ENCODE measurements at regions not wholly inside any gene's neighbourhood (a gene's known extent, or its start where the extent isn't known, plus 50 kb on each side); places are given as distances from the start of the nearest gene placed in this dataset.

DNA sequence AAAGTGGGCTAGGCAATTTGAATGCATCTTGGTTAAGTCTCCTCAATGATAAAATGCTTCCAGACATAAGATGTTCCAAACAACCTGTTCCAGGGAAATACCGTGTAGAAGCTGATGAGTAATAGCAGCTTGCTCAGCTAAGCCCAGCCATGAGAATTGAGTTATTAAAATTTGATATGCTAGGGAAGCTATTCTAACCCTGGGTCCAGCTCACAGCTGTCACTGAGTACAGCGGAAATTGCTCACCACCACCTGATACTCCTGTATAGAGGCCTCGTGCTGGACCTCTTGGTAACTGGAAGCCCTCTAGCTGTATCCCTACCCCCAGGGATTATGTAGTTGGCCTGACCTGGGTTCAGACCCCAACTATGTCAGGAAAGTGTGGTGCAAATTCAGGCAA is 521.3 kb upstream of the TRPC7 start:
- no peak for TF ChIP-seq CTCF (IDR thresholded peaks at IDR 0.05)
- TF ChIP-seq POLR2AphosphoS5 (IDR thresholded peaks at IDR 0.05) = no peak
- no peak for TF ChIP-seq POLR2A (IDR thresholded peaks at IDR 0.05; ENCODE audit: low read depth)
- TF ChIP-seq EP300 (IDR thresholded peaks at IDR 0.05) = no peak
- H3K27ac ChIP-seq (replicated peaks in 1 of 4) = no peak overlapping the region
- intact Hi-C loops (cut with DNase I) = no loop called here
- H3K4me1 ChIP-seq = no peaks in the 10 kb centered on the region
- H3K36me3 ChIP-seq = no peaks in the 10 kb centered on the region
- 50% methylated on average over 3 of the region's 3 CpGs for WGBS
- peaks cover 0 to 6% (median 0%) of the 10 kb centered on the region in 4 donors for H3K9me3 ChIP-seq
- H3K4me3 ChIP-seq = no peak overlapping the region
- no peaks in the 10 kb centered on the region for H3K27me3 ChIP-seq
- DNase-seq (ENCODE audit: extremely low spot score) = no peak

GRCh38 chr5:136864960-136865359 is 499.6 kb upstream of the TRPC7 start:
- TF ChIP-seq POLR2A (IDR thresholded peaks at IDR 0.05; ENCODE audit: low read depth) (no peak), CTCF (IDR thresholded peaks at IDR 0.05) (no peak), POLR2AphosphoS5 (IDR thresholded peaks at IDR 0.05) (no peak), EP300 (IDR thresholded peaks at IDR 0.05) (no peak)
- H3K36me3 ChIP-seq = no peaks in the 10 kb centered on the region
- H3K9me3 ChIP-seq = no peaks in the 10 kb centered on the region
- H3K4me1 ChIP-seq = no peaks in the 10 kb centered on the region
- no peaks in the 10 kb centered on the region for H3K27me3 ChIP-seq
- intact Hi-C loops (cut with DNase I) = no loop called here
- WGBS = 89% methylated on average over 4 of the region's 4 CpGs
- no peak overlapping the region for H3K4me3 ChIP-seq
- no peak overlapping the region for H3K27ac ChIP-seq (replicated peaks in 1 of 4)
- DNase-seq (ENCODE audit: extremely low spot score) = no peak

DNA sequence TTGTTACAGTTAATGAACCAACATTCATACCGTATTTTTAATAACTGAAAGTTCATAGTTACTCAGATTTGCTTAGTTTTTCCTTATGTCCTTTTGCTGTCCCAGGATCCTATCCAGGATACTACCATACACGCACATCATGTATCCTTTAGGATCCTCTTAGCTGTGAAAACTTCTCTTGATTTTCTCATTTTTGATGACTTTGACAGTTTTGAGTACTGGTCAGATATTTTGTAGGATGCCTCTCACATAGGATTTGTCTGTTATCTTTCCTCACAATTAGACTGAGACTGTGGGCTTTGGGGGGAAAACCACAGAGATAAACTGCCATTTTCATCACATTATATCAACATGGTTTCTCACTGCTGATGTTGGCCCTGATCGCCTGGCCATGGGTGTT is 491.3 kb upstream of the TRPC7 start:
- H3K9me3 ChIP-seq = peaks cover 0 to 11% (median 3%) of the 10 kb centered on the region in 4 donors
- no peaks in the 10 kb centered on the region for H3K27me3 ChIP-seq
- no peak overlapping the region for H3K4me3 ChIP-seq
- no peak for TF ChIP-seq CTCF (IDR thresholded peaks at IDR 0.05)
- no peak for TF ChIP-seq POLR2AphosphoS5 (IDR thresholded peaks at IDR 0.05)
- TF ChIP-seq EP300 (IDR thresholded peaks at IDR 0.05) = no peak
- TF ChIP-seq POLR2A (IDR thresholded peaks at IDR 0.05; ENCODE audit: low read depth) = no peak
- no peak for DNase-seq (ENCODE audit: extremely low spot score)
- WGBS = 83% methylated on average over 3 of the region's 3 CpGs
- no peaks in the 10 kb centered on the region for H3K4me1 ChIP-seq
- H3K36me3 ChIP-seq = no peaks in the 10 kb centered on the region
- intact Hi-C loops (cut with DNase I) = no loop called here
- H3K27ac ChIP-seq (replicated peaks in 1 of 4) = no peak overlapping the region

DNA sequence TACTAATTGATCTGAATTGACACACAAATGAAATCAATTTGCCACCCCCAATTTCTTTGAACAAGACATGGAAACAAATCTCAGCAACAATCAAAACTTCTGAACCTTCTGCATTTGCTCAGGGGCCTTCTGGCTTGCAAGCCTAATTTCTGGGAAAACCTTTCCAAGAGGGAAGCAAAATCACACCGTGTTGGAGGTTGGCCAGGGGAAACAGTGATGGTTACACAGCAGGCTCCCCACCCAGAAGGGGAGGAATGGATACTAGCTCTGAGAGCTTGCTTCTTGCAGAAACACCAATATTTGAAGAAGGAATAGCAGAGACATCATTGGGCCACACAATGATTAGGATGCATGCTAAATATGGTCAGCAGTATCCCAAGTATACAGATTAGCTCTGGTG is 488.6 kb upstream of the TRPC7 start:
- Histone ChIP-seq H3K9me3 (peaks cover 0 to 13% (median 10%) of the 10 kb centered on the region in 4 donors), H3K36me3 (no peaks in the 10 kb centered on the region), H3K27me3 (no peaks in the 10 kb centered on the region), H3K27ac (replicated peaks in 1 of 4) (no peak overlapping the region), H3K4me3 (no peak overlapping the region), H3K4me1 (no peaks in the 10 kb centered on the region)
- DNase-seq (ENCODE audit: extremely low spot score) = no peak
- WGBS = 0% methylated on average over 1 of the region's 1 CpG
- no peak for TF ChIP-seq POLR2AphosphoS5 (IDR thresholded peaks at IDR 0.05)
- no peak for TF ChIP-seq CTCF (IDR thresholded peaks at IDR 0.05)
- no peak for TF ChIP-seq POLR2A (IDR thresholded peaks at IDR 0.05; ENCODE audit: low read depth)
- no peak for TF ChIP-seq EP300 (IDR thresholded peaks at IDR 0.05)
- intact Hi-C loops (cut with DNase I) = no loop called here

- no peaks in the 10 kb centered on the region for H3K4me1 ChIP-seq
- intact Hi-C loops (cut with DNase I) = no loop called here
Measured at GRCh38 chr5:136840601-136841000, 475.3 kb upstream of the TRPC7 start.

More at GRCh38 chr5:136840601-136841000, 475.3 kb upstream of the TRPC7 start:
- no peak overlapping the region for H3K27ac ChIP-seq (replicated peaks in 1 of 4)
- no peak for DNase-seq (ENCODE audit: extremely low spot score)
- no peak overlapping the region for H3K4me3 ChIP-seq
- no peak for TF ChIP-seq POLR2AphosphoS5 (IDR thresholded peaks at IDR 0.05)
- TF ChIP-seq EP300 (IDR thresholded peaks at IDR 0.05) = no peak
- no peak for TF ChIP-seq POLR2A (IDR thresholded peaks at IDR 0.05; ENCODE audit: low read depth)
- no peak for TF ChIP-seq CTCF (IDR thresholded peaks at IDR 0.05)
- H3K27me3 ChIP-seq = peaks cover 0 to 4% (median 0%) of the 10 kb centered on the region in 4 donors
- H3K9me3 ChIP-seq = no peaks in the 10 kb centered on the region
- no peaks in the 10 kb centered on the region for H3K36me3 ChIP-seq
